ENCODE measurements at regions not wholly inside any gene's neighbourhood (a gene's known extent, or its start where the extent isn't known, plus 50 kb on each side); places are given as distances from the start of the nearest gene placed in this dataset.
"Not testable (repeated sequence)": the region's sequence is repeated elsewhere in the genome, so short reads cannot be mapped to it uniquely, and the experiment has no call there.

GRCh38 chr12:129959889-129960288 lies 56.1 kb upstream of the TMEM132D start:
- DNase-seq = no peak

- DNase-seq = no peak
Measured at GRCh38 chr12:129961091-129961490, 57.3 kb upstream of the TMEM132D start.

- no peak for DNase-seq
Measured at GRCh38 chr12:129961856-129962255, 58.0 kb upstream of the TMEM132D start.

- no peak for DNase-seq
Measured at GRCh38 chr12:129964300-129964699, 60.5 kb upstream of the TMEM132D start.

GRCh38 chr12:129964826-129965457 lies 61.1 kb upstream of the TMEM132D start:
- no peak for DNase-seq

GRCh38 chr12:129966146-129966995 lies 62.5 kb upstream of the TMEM132D start:
- no peak for DNase-seq

- DNase-seq = no peak
Measured at GRCh38 chr12:129971721-129972120, 67.9 kb upstream of the TMEM132D start.

GRCh38 chr12:129973236-129973961 lies 69.6 kb upstream of the TMEM132D start:
- DNase-seq = no peak

- no peak for DNase-seq
Measured at GRCh38 chr12:129984106-129984505, 80.3 kb upstream of the TMEM132D start.

- no peak for DNase-seq
Measured at GRCh38 chr12:129987841-129988240, 84.0 kb upstream of the TMEM132D start.

GRCh38 chr12:129994634-129995033 lies 90.8 kb upstream of the TMEM132D start:
- no peak for DNase-seq

- DNase-seq = no peak
Measured at GRCh38 chr12:129997239-129997638, 93.4 kb upstream of the TMEM132D start.

- DNase-seq = not testable (repeated sequence)
Measured at GRCh38 chr12:130004310-130004877, 100.6 kb upstream of the TMEM132D start.

GRCh38 chr12:130007771-130008170 lies 103.9 kb upstream of the TMEM132D start:
- DNase-seq = no peak

- no peak for DNase-seq
Measured at GRCh38 chr12:130008241-130008640, 104.4 kb upstream of the TMEM132D start.

GRCh38 chr12:130009961-130010360 lies 106.1 kb upstream of the TMEM132D start:
- DNase-seq = no peak

GRCh38 chr12:130011611-130012385 lies 108.0 kb upstream of the TMEM132D start:
- DNase-seq = no peak

- DNase-seq = no peak
Measured at GRCh38 chr12:130013771-130014484, 110.1 kb upstream of the TMEM132D start.

GRCh38 chr12:130014485-130014807 lies 110.6 kb upstream of the TMEM132D start:
- DNase-seq = no peak

GRCh38 chr12:130016194-130016593 lies 112.4 kb upstream of the TMEM132D start:
- DNase-seq = no peak

- DNase-seq = no peak
Measured at GRCh38 chr12:130016986-130017385, 113.2 kb upstream of the TMEM132D start.
